Endothelial cell of hepatic sinusoid (primary cell): ENCODE measurements at regions not wholly inside any gene's neighbourhood (a gene's known extent, or its start where the extent isn't known, plus 50 kb on each side); places are given as distances from the start of the nearest gene placed in this dataset.
"Not testable (repeated sequence)": the region's sequence is repeated elsewhere in the genome, so short reads cannot be mapped to it uniquely, and the experiment has no call there.

Experiments
- in situ Hi-C: cut with HindIII; loops from 2 replicates; pipeline ENCODE4 v1.10.0; 2017; ENCODE audit warnings: low sequenced_read_pairs

GRCh38 chr6:163773646-163774045 lies 359.1 kb downstream of the QKI start:
- in situ Hi-C loops, result no loop called here

- in situ Hi-C loops, result no loop called here
These were observed 358.2 kb downstream of the QKI start for GRCh38 chr6:163772701-163773100.

GRCh38 chr6:163771180-163771579 lies 356.7 kb downstream of the QKI start:
- in situ Hi-C loops, result no loop called here

- in situ Hi-C loops, result no loop called here
These were observed 354.4 kb downstream of the QKI start for GRCh38 chr6:163768905-163769304.

- in situ Hi-C loops, result no loop called here
These were observed 352.4 kb downstream of the QKI start for GRCh38 chr6:163766936-163767335.

GRCh38 chr6:163765335-163765734 lies 350.8 kb downstream of the QKI start:
- in situ Hi-C loops, result no loop called here

GRCh38 chr6:163764565-163764964 lies 350.0 kb downstream of the QKI start:
- in situ Hi-C loops, result no loop called here

GRCh38 chr6:163761481-163761880 lies 347.0 kb downstream of the QKI start:
- in situ Hi-C loops, result no loop called here

GRCh38 chr6:163760860-163761259 lies 346.3 kb downstream of the QKI start:
- in situ Hi-C loops, result no loop called here

GRCh38 chr6:163759542-163759941 lies 345.0 kb downstream of the QKI start:
- in situ Hi-C loops, result no loop called here

GRCh38 chr6:163757520-163757919 lies 343.0 kb downstream of the QKI start:
- in situ Hi-C loops, result no loop called here

- in situ Hi-C loops, result no loop called here
These were observed 341.6 kb downstream of the QKI start for GRCh38 chr6:163756079-163756478.

GRCh38 chr6:163754866-163755265 lies 340.3 kb downstream of the QKI start:
- in situ Hi-C loops, result no loop called here

- in situ Hi-C loops, result no loop called here
These were observed 338.9 kb downstream of the QKI start for GRCh38 chr6:163753430-163753829.

- in situ Hi-C loops, result no loop called here
These were observed 337.9 kb downstream of the QKI start for GRCh38 chr6:163752446-163752845.

- in situ Hi-C loops, result no loop called here
These were observed 336.6 kb downstream of the QKI start for GRCh38 chr6:163751032-163751525.

GRCh38 chr6:163750431-163751031 lies 336.0 kb downstream of the QKI start:
- in situ Hi-C loops, result no loop called here

- in situ Hi-C loops, result no loop called here
These were observed 334.4 kb downstream of the QKI start for GRCh38 chr6:163748886-163749285.

GRCh38 chr6:163748036-163748435 lies 333.5 kb downstream of the QKI start:
- in situ Hi-C loops, result no loop called here

- in situ Hi-C loops, result not testable (repeated sequence)
These were observed 332.5 kb downstream of the QKI start for GRCh38 chr6:163747058-163747457.

GRCh38 chr6:163745536-163746400 lies 331.2 kb downstream of the QKI start:
- in situ Hi-C loops, result no loop called here

GRCh38 chr6:163744256-163744925 lies 329.9 kb downstream of the QKI start:
- in situ Hi-C loops, result no loop called here
